ENCODE measurements at regions not wholly inside any gene's neighbourhood (a gene's known extent, or its start where the extent isn't known, plus 50 kb on each side); places are given as distances from the start of the nearest gene placed in this dataset.

DNA sequence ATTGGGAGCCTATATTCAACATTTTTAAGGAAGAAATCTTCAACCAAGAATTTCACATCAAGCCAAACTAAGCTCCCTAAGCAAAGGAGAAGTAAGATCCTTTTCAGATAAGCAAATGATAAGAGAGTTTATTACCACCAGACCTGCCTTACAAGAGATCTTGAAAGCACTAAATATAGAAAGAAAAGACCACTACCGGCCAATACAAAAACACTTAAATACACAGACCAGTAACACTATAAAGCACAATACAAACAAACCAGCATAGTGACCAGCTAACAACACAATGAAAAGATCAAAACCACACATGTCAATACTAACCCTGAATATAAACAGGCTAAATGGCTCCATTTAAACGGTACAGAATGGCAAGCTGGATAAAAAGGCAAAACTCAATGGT is 165.4 kb downstream of the MRPL39 start:
- TF ChIP-seq CHD2 (IDR thresholded peaks at IDR 0.05; ENCODE audit: low read length, partially characterized antibody) (no peak), USF2 (IDR thresholded peaks at IDR 0.05) (no peak), CEBPB (IDR thresholded peaks at IDR 0.05) (no peak), HMGXB4 (CRISPR knock-in tag; IDR thresholded peaks at IDR 0.05; ENCODE audit: borderline replicate concordance) (no peak), POLR2A (IDR thresholded peaks at IDR 0.05; ENCODE audit: low read length) (no peak), JUNB (IDR thresholded peaks at IDR 0.05) (no peak), ESRRA (IDR thresholded peaks at IDR 0.05; ENCODE audit: borderline replicate concordance, low read length) (no peak)
- TF ChIP-seq, protein P1, sequence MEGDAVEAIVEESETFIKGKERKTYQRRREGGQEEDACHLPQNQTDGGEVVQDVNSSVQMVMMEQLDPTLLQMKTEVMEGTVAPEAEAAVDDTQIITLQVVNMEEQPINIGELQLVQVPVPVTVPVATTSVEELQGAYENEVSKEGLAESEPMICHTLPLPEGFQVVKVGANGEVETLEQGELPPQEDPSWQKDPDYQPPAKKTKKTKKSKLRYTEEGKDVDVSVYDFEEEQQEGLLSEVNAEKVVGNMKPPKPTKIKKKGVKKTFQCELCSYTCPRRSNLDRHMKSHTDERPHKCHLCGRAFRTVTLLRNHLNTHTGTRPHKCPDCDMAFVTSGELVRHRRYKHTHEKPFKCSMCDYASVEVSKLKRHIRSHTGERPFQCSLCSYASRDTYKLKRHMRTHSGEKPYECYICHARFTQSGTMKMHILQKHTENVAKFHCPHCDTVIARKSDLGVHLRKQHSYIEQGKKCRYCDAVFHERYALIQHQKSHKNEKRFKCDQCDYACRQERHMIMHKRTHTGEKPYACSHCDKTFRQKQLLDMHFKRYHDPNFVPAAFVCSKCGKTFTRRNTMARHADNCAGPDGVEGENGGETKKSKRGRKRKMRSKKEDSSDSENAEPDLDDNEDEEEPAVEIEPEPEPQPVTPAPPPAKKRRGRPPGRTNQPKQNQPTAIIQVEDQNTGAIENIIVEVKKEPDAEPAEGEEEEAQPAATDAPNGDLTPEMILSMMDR (IDR thresholded peaks at IDR 0.05) = no peak
- TF ChIP-seq, protein P2, sequence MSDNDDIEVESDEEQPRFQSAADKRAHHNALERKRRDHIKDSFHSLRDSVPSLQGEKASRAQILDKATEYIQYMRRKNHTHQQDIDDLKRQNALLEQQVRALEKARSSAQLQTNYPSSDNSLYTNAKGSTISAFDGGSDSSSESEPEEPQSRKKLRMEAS (IDR thresholded peaks at IDR 0.05) = no peak

Data from A549 (cell line).